ENCODE measurements at regions not wholly inside any gene's neighbourhood (a gene's known extent, or its start where the extent isn't known, plus 50 kb on each side); places are given as distances from the start of the nearest gene placed in this dataset.

- Histone ChIP-seq H3K36me3 (no peaks in the 10 kb centered on the region), H3K9me3 (no peaks in the 10 kb centered on the region), H3K27ac (no peak overlapping the region), H3K4me1 (peaks cover 24% of the 10 kb centered on the region), H3K4me3 (no peak overlapping the region), H3K27me3 (no peaks in the 10 kb centered on the region)
- no peak for TF ChIP-seq EP300 (IDR thresholded peaks at IDR 0.05)
- TF ChIP-seq, protein P1, sequence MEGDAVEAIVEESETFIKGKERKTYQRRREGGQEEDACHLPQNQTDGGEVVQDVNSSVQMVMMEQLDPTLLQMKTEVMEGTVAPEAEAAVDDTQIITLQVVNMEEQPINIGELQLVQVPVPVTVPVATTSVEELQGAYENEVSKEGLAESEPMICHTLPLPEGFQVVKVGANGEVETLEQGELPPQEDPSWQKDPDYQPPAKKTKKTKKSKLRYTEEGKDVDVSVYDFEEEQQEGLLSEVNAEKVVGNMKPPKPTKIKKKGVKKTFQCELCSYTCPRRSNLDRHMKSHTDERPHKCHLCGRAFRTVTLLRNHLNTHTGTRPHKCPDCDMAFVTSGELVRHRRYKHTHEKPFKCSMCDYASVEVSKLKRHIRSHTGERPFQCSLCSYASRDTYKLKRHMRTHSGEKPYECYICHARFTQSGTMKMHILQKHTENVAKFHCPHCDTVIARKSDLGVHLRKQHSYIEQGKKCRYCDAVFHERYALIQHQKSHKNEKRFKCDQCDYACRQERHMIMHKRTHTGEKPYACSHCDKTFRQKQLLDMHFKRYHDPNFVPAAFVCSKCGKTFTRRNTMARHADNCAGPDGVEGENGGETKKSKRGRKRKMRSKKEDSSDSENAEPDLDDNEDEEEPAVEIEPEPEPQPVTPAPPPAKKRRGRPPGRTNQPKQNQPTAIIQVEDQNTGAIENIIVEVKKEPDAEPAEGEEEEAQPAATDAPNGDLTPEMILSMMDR (IDR thresholded peaks at IDR 0.05): no peak
- no peak for DNase-seq (ENCODE audit: low spot score in 2 of 2)
- WGBS: 92% methylated on average over 1 of the region's 1 CpG
Measured at GRCh38 chr6:6922166-6922565, 185.6 kb upstream of the RREB1 start.

DNA sequence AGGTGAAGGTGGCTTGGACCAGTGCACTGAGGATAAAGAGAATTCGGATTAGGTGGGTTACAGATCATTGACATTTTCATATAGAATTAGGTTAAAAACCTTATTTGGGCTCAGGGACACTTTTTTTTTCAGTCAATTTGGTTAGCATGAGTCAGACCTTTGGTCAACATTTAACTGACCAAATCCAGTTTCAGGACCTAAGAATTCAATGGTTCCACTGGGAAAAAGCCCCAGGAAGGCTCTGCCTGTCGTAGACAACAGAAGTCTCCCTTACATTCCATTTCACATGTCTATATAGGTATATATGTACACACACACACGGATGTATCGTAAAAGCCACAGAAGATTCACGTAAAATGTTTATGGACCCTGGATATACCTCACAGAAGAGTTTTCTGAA is 184.2 kb upstream of the RREB1 start:
- Histone ChIP-seq H3K27me3 (no peaks in the 10 kb centered on the region), H3K36me3 (no peaks in the 10 kb centered on the region), H3K4me3 (no peak overlapping the region), H3K4me1 (peaks cover 32% of the 10 kb centered on the region), H3K9me3 (no peaks in the 10 kb centered on the region), H3K27ac (no peak overlapping the region)
- 95% methylated on average over 5 of the region's 5 CpGs for WGBS
- TF ChIP-seq POLR2AphosphoS5 (IDR thresholded peaks at IDR 0.05): no peak
- TF ChIP-seq, protein P1 (IDR thresholded peaks at IDR 0.05): no peak
- TF ChIP-seq POLR2A (IDR thresholded peaks at IDR 0.05): no peak
- no peak for TF ChIP-seq EP300 (IDR thresholded peaks at IDR 0.05)
- no peak for DNase-seq (ENCODE audit: low spot score in 2 of 2)

DNA sequence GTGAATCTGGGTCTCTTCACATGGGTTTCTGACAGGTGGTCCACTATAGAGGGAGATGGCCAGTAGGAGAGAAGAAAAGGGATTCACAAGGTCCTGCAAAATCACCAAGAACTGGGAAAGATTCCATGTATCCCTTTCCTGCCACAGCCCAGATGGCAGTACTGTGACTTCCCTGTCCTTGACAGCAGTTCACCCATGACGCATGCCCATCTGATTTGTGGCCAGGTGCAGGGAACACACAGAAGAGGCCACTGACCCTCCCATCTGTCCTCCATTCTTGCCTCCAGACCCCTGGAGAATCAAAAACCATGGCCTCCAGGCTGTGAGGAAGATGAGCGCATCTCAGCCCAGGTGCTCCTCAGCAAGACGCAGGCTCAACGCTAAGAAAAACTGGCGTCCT is 183.1 kb upstream of the RREB1 start:
- no peaks in the 10 kb centered on the region for H3K9me3 ChIP-seq
- H3K27me3 ChIP-seq: no peaks in the 10 kb centered on the region
- peaks cover 24% of the 10 kb centered on the region for H3K4me1 ChIP-seq
- TF ChIP-seq POLR2AphosphoS5 (IDR thresholded peaks at IDR 0.05) (no peak), POLR2A (IDR thresholded peaks at IDR 0.05) (no peak), EP300 (IDR thresholded peaks at IDR 0.05) (no peak)
- TF ChIP-seq, protein P1 (IDR thresholded peaks at IDR 0.05): no peak
- WGBS: 99% methylated on average over 5 of the region's 5 CpGs
- no peaks in the 10 kb centered on the region for H3K36me3 ChIP-seq
- no peak overlapping the region for H3K4me3 ChIP-seq
- H3K27ac ChIP-seq: no peak overlapping the region
- no peak for DNase-seq (ENCODE audit: low spot score in 2 of 2)

DNA sequence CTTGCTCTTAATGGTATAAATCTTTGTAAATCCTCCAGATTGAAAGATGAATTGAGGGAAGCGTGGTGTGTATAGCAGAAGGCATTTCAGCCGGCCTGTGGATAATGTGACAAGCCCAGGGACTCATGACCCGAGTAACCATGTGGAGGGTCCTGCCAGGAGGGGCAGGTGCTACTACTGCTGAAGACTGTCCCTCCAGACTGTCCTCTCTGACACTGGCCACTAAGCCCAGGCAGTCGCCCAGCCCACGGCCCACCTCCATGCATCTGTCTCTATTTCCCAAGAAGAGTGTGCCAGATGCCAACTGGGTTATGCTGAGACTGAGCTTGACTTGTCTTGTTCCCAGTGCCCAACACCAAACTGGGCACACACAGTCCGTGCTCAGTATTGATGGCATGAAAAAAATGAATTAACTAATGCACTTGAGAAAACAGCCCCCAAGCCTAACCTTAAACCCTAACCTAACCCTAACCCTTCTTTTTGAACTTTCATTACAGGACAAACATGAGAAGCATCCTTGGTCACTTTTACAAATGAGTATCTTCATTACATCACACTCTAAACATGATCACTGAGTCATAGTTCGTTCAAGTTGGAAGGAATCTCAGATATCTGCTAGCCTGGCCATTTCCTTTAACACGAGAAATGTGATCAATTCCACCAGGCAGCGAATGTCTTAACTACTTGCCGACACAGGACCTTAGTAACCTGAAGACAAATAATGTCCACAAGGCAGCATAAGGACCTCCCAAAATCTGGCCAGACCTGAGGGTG is 182.2 kb upstream of the RREB1 start:
- no peak for DNase-seq (ENCODE audit: low spot score in 2 of 2)
- peaks cover 25% of the 10 kb centered on the region for H3K4me1 ChIP-seq
- H3K4me3 ChIP-seq: no peak overlapping the region
- TF ChIP-seq POLR2A (IDR thresholded peaks at IDR 0.05) (no peak), EP300 (IDR thresholded peaks at IDR 0.05) (no peak), POLR2AphosphoS5 (IDR thresholded peaks at IDR 0.05) (no peak)
- TF ChIP-seq, protein P1 (IDR thresholded peaks at IDR 0.05): no peak
- H3K27ac ChIP-seq: no peak overlapping the region
- H3K27me3 ChIP-seq: no peaks in the 10 kb centered on the region
- no peaks in the 10 kb centered on the region for H3K36me3 ChIP-seq
- H3K9me3 ChIP-seq: no peaks in the 10 kb centered on the region
- WGBS: 90% methylated on average over 10 of the region's 10 CpGs

DNA sequence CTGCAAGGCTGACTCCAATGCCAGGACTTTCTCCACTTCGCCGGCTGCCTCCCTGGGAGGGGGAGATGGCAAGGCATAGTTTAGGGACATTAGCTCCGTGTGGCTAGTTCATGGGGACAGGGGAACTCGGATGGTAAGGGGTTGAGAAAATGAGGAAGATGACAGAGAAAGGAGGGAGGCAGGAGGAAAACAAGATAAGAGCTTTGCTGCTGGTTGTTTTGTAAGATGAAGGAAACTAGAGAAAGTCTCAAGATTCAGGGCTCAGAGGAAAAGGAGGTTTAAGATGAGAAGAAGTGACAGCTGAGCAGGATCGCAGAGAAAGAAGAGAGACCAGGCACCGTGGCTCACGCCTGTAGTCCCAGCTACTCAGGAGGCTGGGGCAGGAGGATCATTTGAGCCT is 180.9 kb upstream of the RREB1 start:
- Histone ChIP-seq H3K4me3 (no peak overlapping the region), H3K27me3 (no peaks in the 10 kb centered on the region), H3K27ac (no peak overlapping the region), H3K4me1 (peaks cover 36% of the 10 kb centered on the region), H3K36me3 (no peaks in the 10 kb centered on the region), H3K9me3 (no peaks in the 10 kb centered on the region)
- 95% methylated on average over 7 of the region's 7 CpGs for WGBS
- no peak for DNase-seq (ENCODE audit: low spot score in 2 of 2)
- TF ChIP-seq POLR2AphosphoS5 (IDR thresholded peaks at IDR 0.05) (no peak), POLR2A (IDR thresholded peaks at IDR 0.05) (no peak), EP300 (IDR thresholded peaks at IDR 0.05) (no peak)
- TF ChIP-seq, protein P1 (IDR thresholded peaks at IDR 0.05): no peak
